ENCODE measurements at regions not wholly inside any gene's neighbourhood (a gene's known extent, or its start where the extent isn't known, plus 50 kb on each side); places are given as distances from the start of the nearest gene placed in this dataset.

- ChIA-PET CTCF (no interaction called here), POLR2A (no interaction called here)
- WGBS (ENCODE audit: missing lambda C conversion rate): 3% methylated on average over 2 of the region's 2 CpGs
- no peak overlapping the region for H3K27ac ChIP-seq
- DNase-seq (ENCODE audit: low read depth in 1 of 2, low spot score in 1 of 2) (no peak), FAIRE-seq (no peak), ATAC-seq (no peak)
- no peaks in the 10 kb centered on the region for H3K4me1 ChIP-seq
- TF ChIP-seq PHF8 (IDR thresholded peaks at IDR 0.05; ENCODE audit: borderline replicate concordance, low read depth) (no peak), USF2 (IDR thresholded peaks at IDR 0.05) (no peak), NFE2L2 (conservative IDR thresholded peaks at IDR 0.05; ENCODE audit: low read length) (no peak), CBX8 (IDR thresholded peaks at IDR 0.05) (no peak), RFX5 (IDR thresholded peaks at IDR 0.05) (no peak), BCL3 (IDR thresholded peaks at IDR 0.05) (no peak), MAFK (IDR thresholded peaks at IDR 0.05; ENCODE audit: partially characterized antibody) (no peak), CHD4 (IDR thresholded peaks at IDR 0.05; ENCODE audit: borderline replicate concordance) (no peak), ZSCAN20 (CRISPR knock-in tag; IDR thresholded peaks at IDR 0.05) (no peak), CBX2 (IDR thresholded peaks at IDR 0.05; ENCODE audit: borderline replicate concordance, low read depth) (no peak), RAD21 (conservative IDR thresholded peaks at IDR 0.05 in 1 of 2, IDR thresholded peaks at IDR 0.05 in 1 of 2) (no peak), HOXB5 (CRISPR knock-in tag; IDR thresholded peaks at IDR 0.05) (no peak), MAZ (IDR thresholded peaks at IDR 0.05; ENCODE audit: borderline replicate concordance, low read depth, low read length) (no peak), ATOH8 (CRISPR knock-in tag; IDR thresholded peaks at IDR 0.05; ENCODE audit: low read depth) (no peak), KDM1A (IDR thresholded peaks at IDR 0.05; ENCODE audit: low read depth) (no peak), NR3C1 (IDR thresholded peaks at IDR 0.05) (no peak), HMGXB4 (CRISPR knock-in tag; IDR thresholded peaks at IDR 0.05; ENCODE audit: borderline replicate concordance) (no peak)
- TF ChIP-seq, protein P1, sequence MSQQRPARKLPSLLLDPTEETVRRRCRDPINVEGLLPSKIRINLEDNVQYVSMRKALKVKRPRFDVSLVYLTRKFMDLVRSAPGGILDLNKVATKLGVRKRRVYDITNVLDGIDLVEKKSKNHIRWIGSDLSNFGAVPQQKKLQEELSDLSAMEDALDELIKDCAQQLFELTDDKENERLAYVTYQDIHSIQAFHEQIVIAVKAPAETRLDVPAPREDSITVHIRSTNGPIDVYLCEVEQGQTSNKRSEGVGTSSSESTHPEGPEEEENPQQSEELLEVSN (IDR thresholded peaks at IDR 0.05; ENCODE audit: borderline replicate concordance, low read depth): no peak
- TF ChIP-seq, protein P2, sequence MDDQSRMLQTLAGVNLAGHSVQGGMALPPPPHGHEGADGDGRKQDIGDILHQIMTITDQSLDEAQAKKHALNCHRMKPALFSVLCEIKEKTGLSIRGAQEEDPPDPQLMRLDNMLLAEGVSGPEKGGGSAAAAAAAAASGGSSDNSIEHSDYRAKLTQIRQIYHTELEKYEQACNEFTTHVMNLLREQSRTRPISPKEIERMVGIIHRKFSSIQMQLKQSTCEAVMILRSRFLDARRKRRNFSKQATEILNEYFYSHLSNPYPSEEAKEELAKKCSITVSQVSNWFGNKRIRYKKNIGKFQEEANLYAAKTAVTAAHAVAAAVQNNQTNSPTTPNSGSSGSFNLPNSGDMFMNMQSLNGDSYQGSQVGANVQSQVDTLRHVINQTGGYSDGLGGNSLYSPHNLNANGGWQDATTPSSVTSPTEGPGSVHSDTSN (IDR thresholded peaks at IDR 0.05): no peak
- H3K4me3 ChIP-seq: no peak overlapping the region
- peaks cover 2% of the 10 kb centered on the region; the same call in 1 of the 3 replicates for H3K9me3 ChIP-seq
- H3K4me2 ChIP-seq: no peak overlapping the region
Measured at GRCh38 chr4:32824336-32824735, 2104.2 kb downstream of the PCDH7 start.

DNA sequence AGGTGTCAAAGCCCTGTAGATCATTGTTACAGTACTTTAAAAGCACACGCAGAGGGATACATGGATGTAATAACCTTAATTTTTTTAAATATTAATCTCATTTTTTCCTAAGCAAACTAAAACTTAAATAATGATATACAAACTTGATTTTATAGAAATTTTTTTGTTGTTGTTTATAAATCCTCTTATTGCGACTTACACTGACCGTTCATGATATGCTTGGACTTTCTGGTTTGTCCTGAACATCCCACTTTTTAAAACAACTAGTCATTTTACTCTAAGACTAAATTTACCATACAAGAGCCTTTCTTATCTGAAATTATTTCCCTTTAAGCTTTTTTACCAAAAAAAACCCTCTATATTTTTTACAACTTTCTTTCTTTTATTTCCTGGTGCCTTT, 2106.0 kb downstream of the PCDH7 start:
- ATAC-seq: no peak
- peak; percentile 79 for TF ChIP-seq ZFP36 (IDR thresholded peaks at IDR 0.05; ENCODE audit: borderline replicate concordance, partially characterized antibody)
- no peak for TF ChIP-seq RARB (CRISPR knock-in tag; IDR thresholded peaks at IDR 0.05)
- no peak for TF ChIP-seq ZNF302 (CRISPR knock-in tag; IDR thresholded peaks at IDR 0.05)
- ChIA-PET CTCF (no interaction called here), POLR2A (no interaction called here)
- Histone ChIP-seq H3K4me3 (no peak overlapping the region), H3K27ac (no peak overlapping the region), H3K9me3 (peaks cover 2% of the 10 kb centered on the region; the same call in 1 of the 3 replicates), H3K4me2 (no peak overlapping the region), H3K4me1 (no peaks in the 10 kb centered on the region)
- DNase-seq (ENCODE audit: low read depth in 1 of 2, low spot score in 1 of 2): peak in 1 of 2 experiments; percentile 16
- 21% methylated on average over 3 of the region's 3 CpGs for WGBS (ENCODE audit: missing lambda C conversion rate)
- FAIRE-seq: no peak
